ENCODE measurements at regions not wholly inside any gene's neighbourhood (a gene's known extent, or its start where the extent isn't known, plus 50 kb on each side); places are given as distances from the start of the nearest gene placed in this dataset.

GRCh38 chr12:42919691-42920090 lies 330.1 kb upstream of the PRICKLE1 start:
- TF ChIP-seq CTCF (IDR thresholded peaks at IDR 0.05 in 4 of 5, conservative IDR thresholded peaks at IDR 0.05 in 1 of 5) (no peak), POLR2A (IDR thresholded peaks at IDR 0.05) (no peak)
